Umbilical cord (tissue), 1 donor: ENCODE measurements at regions not wholly inside any gene's neighbourhood (a gene's known extent, or its start where the extent isn't known, plus 50 kb on each side); places are given as distances from the start of the nearest gene placed in this dataset.
"Not testable (repeated sequence)": the region's sequence is repeated elsewhere in the genome, so short reads cannot be mapped to it uniquely, and the experiment has no call there.

Experiments
- DNase-seq: peaks from one replicate; pipeline ENCODE4 v3.0.0-alpha.2; 2015; ENCODE audit warnings: low spot score

GRCh38 chr3:78079514-78079913 is 1039.6 kb downstream of the ROBO2 start:
- DNase-seq: no peak

GRCh38 chr3:78086150-78086549 is 1046.3 kb downstream of the ROBO2 start:
- no peak for DNase-seq

GRCh38 chr3:78087134-78087533 is 1047.2 kb downstream of the ROBO2 start:
- DNase-seq: no peak

GRCh38 chr3:78088006-78088405 is 1048.1 kb downstream of the ROBO2 start:
- no peak for DNase-seq

GRCh38 chr3:78090382-78090781 is 1050.5 kb downstream of the ROBO2 start:
- DNase-seq: no peak

GRCh38 chr3:78091478-78092119 is 1051.7 kb downstream of the ROBO2 start:
- DNase-seq: no peak

- not testable (repeated sequence) for DNase-seq
Measured at GRCh38 chr3:78092574-78092973, 1052.7 kb downstream of the ROBO2 start.

GRCh38 chr3:78096488-78097255 is 1056.8 kb downstream of the ROBO2 start:
- no peak for DNase-seq

- DNase-seq: no peak
Measured at GRCh38 chr3:78098367-78098766, 1058.5 kb downstream of the ROBO2 start.

GRCh38 chr3:78101384-78101783 is 1061.5 kb downstream of the ROBO2 start:
- peak; percentile 79 for DNase-seq

GRCh38 chr3:78108269-78108961 is 1068.5 kb downstream of the ROBO2 start:
- not testable (repeated sequence) for DNase-seq

GRCh38 chr3:78112291-78113010 is 1072.6 kb downstream of the ROBO2 start:
- peak; percentile 9 for DNase-seq

- no peak for DNase-seq
Measured at GRCh38 chr3:78115983-78116382, 1076.1 kb downstream of the ROBO2 start.

GRCh38 chr3:78116874-78117273 is 1077.0 kb downstream of the ROBO2 start:
- DNase-seq: no peak

GRCh38 chr3:78123058-78123457 is 1083.2 kb downstream of the ROBO2 start:
- no peak for DNase-seq

GRCh38 chr3:78129707-78130106 is 1089.8 kb downstream of the ROBO2 start:
- no peak for DNase-seq

GRCh38 chr3:78130741-78131290 is 1090.9 kb downstream of the ROBO2 start:
- no peak for DNase-seq

- DNase-seq: no peak
Measured at GRCh38 chr3:78134496-78134895, 1094.6 kb downstream of the ROBO2 start.

- peak; percentile 82 for DNase-seq
Measured at GRCh38 chr3:78139166-78139565, 1099.3 kb downstream of the ROBO2 start.

GRCh38 chr3:78140274-78140673 is 1100.4 kb downstream of the ROBO2 start:
- DNase-seq: peak; percentile 14

GRCh38 chr3:78140866-78141265 is 1101.0 kb downstream of the ROBO2 start:
- no peak for DNase-seq

GRCh38 chr3:78141269-78141668 is 1101.4 kb downstream of the ROBO2 start:
- no peak for DNase-seq
